ENCODE measurements at regions not wholly inside any gene's neighbourhood (a gene's known extent, or its start where the extent isn't known, plus 50 kb on each side); places are given as distances from the start of the nearest gene placed in this dataset.
"Not testable (repeated sequence)": the region's sequence is repeated elsewhere in the genome, so short reads cannot be mapped to it uniquely, and the experiment has no call there.

GRCh38 chr2:144748443-144748842 is 228.5 kb upstream of the ZEB2 start:
- H3K27ac ChIP-seq (ENCODE audit: poor library complexity, severe bottlenecking), result no peak overlapping the region
- no peaks in the 10 kb centered on the region for H3K9me3 ChIP-seq (ENCODE audit: severe bottlenecking)
- no peak for DNase-seq (ENCODE audit: low spot score)
- no peaks in the 10 kb centered on the region for H3K27me3 ChIP-seq (ENCODE audit: insufficient read depth, poor library complexity, severe bottlenecking)
- no peaks in the 10 kb centered on the region for H3K36me3 ChIP-seq (ENCODE audit: low read depth)
- no peaks in the 10 kb centered on the region for H3K4me1 ChIP-seq (ENCODE audit: insufficient read depth, poor library complexity, severe bottlenecking)
- no peak overlapping the region for H3K4me3 ChIP-seq (ENCODE audit: severe bottlenecking)
- no peak for TF ChIP-seq CTCF (IDR thresholded peaks at IDR 0.05; ENCODE audit: poor library complexity, severe bottlenecking)
- ATAC-seq (ENCODE audit: low read depth), result no peak

GRCh38 chr2:144747571-144747970 is 227.7 kb upstream of the ZEB2 start:
- no peak for ATAC-seq (ENCODE audit: low read depth)
- H3K4me3 ChIP-seq (ENCODE audit: severe bottlenecking), result no peak overlapping the region
- no peaks in the 10 kb centered on the region for H3K9me3 ChIP-seq (ENCODE audit: severe bottlenecking)
- no peaks in the 10 kb centered on the region for H3K4me1 ChIP-seq (ENCODE audit: insufficient read depth, poor library complexity, severe bottlenecking)
- no peaks in the 10 kb centered on the region for H3K36me3 ChIP-seq (ENCODE audit: low read depth)
- H3K27me3 ChIP-seq (ENCODE audit: insufficient read depth, poor library complexity, severe bottlenecking), result no peaks in the 10 kb centered on the region
- no peak for TF ChIP-seq CTCF (IDR thresholded peaks at IDR 0.05; ENCODE audit: poor library complexity, severe bottlenecking)
- no peak overlapping the region for H3K27ac ChIP-seq (ENCODE audit: poor library complexity, severe bottlenecking)
- DNase-seq (ENCODE audit: low spot score), result no peak

GRCh38 chr2:144745424-144745823 is 225.5 kb upstream of the ZEB2 start:
- ATAC-seq (ENCODE audit: low read depth) (no peak), DNase-seq (ENCODE audit: low spot score) (no peak)
- Histone ChIP-seq H3K27me3 (ENCODE audit: insufficient read depth, poor library complexity, severe bottlenecking) (no peaks in the 10 kb centered on the region), H3K4me3 (ENCODE audit: severe bottlenecking) (no peak overlapping the region), H3K36me3 (ENCODE audit: low read depth) (no peaks in the 10 kb centered on the region), H3K4me1 (ENCODE audit: insufficient read depth, poor library complexity, severe bottlenecking) (no peaks in the 10 kb centered on the region), H3K9me3 (ENCODE audit: severe bottlenecking) (no peaks in the 10 kb centered on the region), H3K27ac (ENCODE audit: poor library complexity, severe bottlenecking) (no peak overlapping the region)
- no peak for TF ChIP-seq CTCF (IDR thresholded peaks at IDR 0.05; ENCODE audit: poor library complexity, severe bottlenecking)

- no peaks in the 10 kb centered on the region for H3K9me3 ChIP-seq (ENCODE audit: severe bottlenecking)
- no peaks in the 10 kb centered on the region for H3K4me1 ChIP-seq (ENCODE audit: insufficient read depth, poor library complexity, severe bottlenecking)
- ATAC-seq (ENCODE audit: low read depth) (no peak), DNase-seq (ENCODE audit: low spot score) (no peak)
- no peaks in the 10 kb centered on the region for H3K27me3 ChIP-seq (ENCODE audit: insufficient read depth, poor library complexity, severe bottlenecking)
- no peaks in the 10 kb centered on the region for H3K36me3 ChIP-seq (ENCODE audit: low read depth)
- no peak overlapping the region for H3K27ac ChIP-seq (ENCODE audit: poor library complexity, severe bottlenecking)
- TF ChIP-seq CTCF (IDR thresholded peaks at IDR 0.05; ENCODE audit: poor library complexity, severe bottlenecking), result no peak
- H3K4me3 ChIP-seq (ENCODE audit: severe bottlenecking), result no peak overlapping the region
Observed at GRCh38 chr2:144738749-144739148, 218.8 kb upstream of the ZEB2 start.

DNA sequence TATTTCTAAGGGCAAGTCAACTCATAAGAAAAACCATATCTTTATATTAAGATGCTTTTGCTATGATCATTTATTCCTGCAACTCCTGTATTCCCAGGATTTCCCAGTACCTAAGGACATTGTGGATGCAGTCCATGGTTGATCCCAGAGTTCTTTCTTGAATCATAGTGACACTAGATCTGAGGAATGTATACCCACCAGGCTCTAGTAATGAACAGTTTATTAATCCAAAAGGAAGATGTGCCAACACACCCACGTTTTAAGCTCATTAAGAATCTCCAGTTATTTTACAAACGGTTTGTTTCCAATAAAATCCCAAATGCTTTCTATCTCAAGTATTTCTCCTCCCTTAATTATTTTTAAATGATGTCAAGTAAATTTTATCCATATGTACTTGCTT is 210.8 kb upstream of the ZEB2 start:
- no peak for TF ChIP-seq CTCF (IDR thresholded peaks at IDR 0.05; ENCODE audit: poor library complexity, severe bottlenecking)
- Histone ChIP-seq H3K27me3 (ENCODE audit: insufficient read depth, poor library complexity, severe bottlenecking) (no peaks in the 10 kb centered on the region), H3K36me3 (ENCODE audit: low read depth) (no peaks in the 10 kb centered on the region), H3K9me3 (ENCODE audit: severe bottlenecking) (no peaks in the 10 kb centered on the region), H3K4me3 (ENCODE audit: severe bottlenecking) (no peak overlapping the region), H3K4me1 (ENCODE audit: insufficient read depth, poor library complexity, severe bottlenecking) (no peaks in the 10 kb centered on the region), H3K27ac (ENCODE audit: poor library complexity, severe bottlenecking) (no peak overlapping the region)
- DNase-seq (ENCODE audit: low spot score) (no peak), ATAC-seq (ENCODE audit: low read depth) (no peak)

GRCh38 chr2:144724460-144724859 is 204.5 kb upstream of the ZEB2 start:
- not testable (repeated sequence) for H3K4me3 ChIP-seq (ENCODE audit: severe bottlenecking); H3K4me1 ChIP-seq (ENCODE audit: insufficient read depth, poor library complexity, severe bottlenecking); H3K27ac ChIP-seq (ENCODE audit: poor library complexity, severe bottlenecking); H3K9me3 ChIP-seq (ENCODE audit: severe bottlenecking); ATAC-seq (ENCODE audit: low read depth); DNase-seq (ENCODE audit: low spot score); H3K27me3 ChIP-seq (ENCODE audit: insufficient read depth, poor library complexity, severe bottlenecking); H3K36me3 ChIP-seq (ENCODE audit: low read depth)

Measured in RWPE2 (cell line).